ENCODE measurements at regions not wholly inside any gene's neighbourhood (a gene's known extent, or its start where the extent isn't known, plus 50 kb on each side); places are given as distances from the start of the nearest gene placed in this dataset.
"Not testable (repeated sequence)": the region's sequence is repeated elsewhere in the genome, so short reads cannot be mapped to it uniquely, and the experiment has no call there.

DNA sequence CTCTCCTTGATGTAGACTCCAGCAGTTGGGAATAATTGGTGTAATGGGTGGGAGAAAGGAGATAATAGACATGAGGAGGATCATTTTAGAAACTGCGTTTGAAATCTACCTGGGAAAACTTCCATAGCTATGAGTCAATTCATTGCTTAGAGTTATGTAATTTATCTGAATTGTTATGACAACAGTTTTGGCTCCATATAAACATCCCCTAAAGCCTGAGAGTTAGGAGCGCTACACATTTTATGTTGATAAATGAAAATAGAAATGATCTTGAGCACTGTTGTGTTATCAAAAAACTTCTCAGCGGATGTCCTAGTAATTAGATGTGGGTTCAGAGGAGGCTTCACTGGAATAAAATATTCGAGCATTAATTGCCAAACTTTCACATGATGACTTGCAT lies 573.4 kb downstream of the TSN start:
- DNase-seq = peak; percentile 0

- no peak for DNase-seq
Measured at GRCh38 chr2:122329278-122329677, 573.8 kb downstream of the TSN start.

DNA sequence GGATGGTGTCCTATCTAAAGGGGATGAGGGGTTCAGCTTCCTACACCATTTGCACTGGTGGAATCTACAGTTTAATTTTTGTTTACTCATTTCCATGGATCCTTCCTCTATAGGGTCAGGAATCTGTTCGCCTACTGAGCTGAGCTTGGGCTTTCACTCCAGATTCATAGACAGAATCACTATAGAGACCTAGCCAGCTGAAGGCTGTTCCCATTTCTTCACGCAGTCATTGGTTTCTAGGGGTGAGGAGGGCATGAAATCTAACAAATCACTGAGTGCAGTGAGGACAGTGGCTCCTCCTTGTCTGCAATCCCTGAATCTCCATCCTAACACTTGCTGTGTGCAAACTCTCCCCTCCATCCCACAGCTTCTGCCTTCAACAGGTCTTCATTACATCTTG lies 578.5 kb downstream of the TSN start:
- DNase-seq = no peak

DNA sequence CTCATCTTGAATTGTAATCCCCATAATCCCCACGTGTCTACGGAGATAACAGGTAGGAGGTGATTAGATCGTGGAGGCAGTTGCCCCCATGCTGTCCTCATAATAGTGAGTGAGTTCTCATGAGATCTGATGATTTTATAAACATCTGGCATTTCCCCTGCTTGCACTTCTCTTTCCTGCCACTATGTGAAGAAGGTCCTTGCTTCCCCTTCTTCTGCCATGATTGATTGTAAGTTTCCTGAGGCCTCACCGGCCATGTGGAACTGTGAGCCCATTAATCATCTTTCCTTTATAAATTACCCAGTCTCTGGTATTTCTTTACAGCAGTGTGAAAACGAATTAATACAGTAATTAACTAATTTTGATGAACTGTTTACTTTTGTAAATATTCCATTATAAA lies 582.5 kb downstream of the TSN start:
- DNase-seq = no peak

GRCh38 chr2:122340246-122340645 lies 584.8 kb downstream of the TSN start:
- DNase-seq = peak; percentile 4

GRCh38 chr2:122341007-122341406 lies 585.6 kb downstream of the TSN start:
- no peak for DNase-seq

GRCh38 chr2:122352151-122352550 lies 596.7 kb downstream of the TSN start:
- DNase-seq = not testable (repeated sequence)

DNA sequence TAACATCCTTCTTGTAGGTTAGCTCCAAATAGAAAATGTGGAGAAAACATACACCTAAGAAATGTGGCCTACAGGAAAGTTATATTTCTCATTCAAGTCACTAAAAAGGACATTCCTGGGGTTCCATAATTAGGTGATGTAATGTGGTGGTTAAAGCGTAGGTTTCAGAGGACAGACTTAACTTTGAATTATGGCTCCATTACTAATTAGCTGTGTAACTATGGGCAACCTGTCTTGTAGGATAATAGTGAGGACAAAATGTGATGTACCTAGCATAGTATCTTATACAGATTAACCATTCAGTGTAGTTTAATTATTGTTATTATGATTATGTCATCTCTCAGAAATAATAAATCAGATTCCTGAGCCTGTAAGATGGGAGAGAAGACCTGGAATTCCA lies 602.5 kb downstream of the TSN start:
- DNase-seq = no peak

GRCh38 chr2:122358729-122359128 lies 603.3 kb downstream of the TSN start:
- DNase-seq = no peak

- DNase-seq = no peak
Measured at GRCh38 chr2:122363885-122364284, 608.4 kb downstream of the TSN start.

DNA sequence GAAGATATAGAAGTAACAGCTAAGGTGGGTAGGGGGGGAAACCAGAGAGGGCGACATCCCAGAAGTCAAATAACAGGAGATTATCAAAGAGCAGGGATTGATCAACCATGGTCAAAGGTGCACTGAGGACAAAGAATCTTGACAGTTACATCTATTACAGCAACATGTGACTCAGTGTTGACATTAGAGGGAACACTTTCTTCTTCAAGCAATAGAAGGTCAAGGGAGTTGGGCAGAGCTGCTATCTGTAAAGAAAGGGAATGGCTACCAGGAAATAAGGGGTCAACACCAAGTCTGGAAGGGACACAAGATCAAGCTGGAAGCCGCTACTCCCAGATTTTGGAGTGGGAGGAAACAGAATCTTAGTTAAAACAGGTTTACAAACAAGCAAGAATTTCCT lies 611.0 kb downstream of the TSN start:
- no peak for DNase-seq

DNA sequence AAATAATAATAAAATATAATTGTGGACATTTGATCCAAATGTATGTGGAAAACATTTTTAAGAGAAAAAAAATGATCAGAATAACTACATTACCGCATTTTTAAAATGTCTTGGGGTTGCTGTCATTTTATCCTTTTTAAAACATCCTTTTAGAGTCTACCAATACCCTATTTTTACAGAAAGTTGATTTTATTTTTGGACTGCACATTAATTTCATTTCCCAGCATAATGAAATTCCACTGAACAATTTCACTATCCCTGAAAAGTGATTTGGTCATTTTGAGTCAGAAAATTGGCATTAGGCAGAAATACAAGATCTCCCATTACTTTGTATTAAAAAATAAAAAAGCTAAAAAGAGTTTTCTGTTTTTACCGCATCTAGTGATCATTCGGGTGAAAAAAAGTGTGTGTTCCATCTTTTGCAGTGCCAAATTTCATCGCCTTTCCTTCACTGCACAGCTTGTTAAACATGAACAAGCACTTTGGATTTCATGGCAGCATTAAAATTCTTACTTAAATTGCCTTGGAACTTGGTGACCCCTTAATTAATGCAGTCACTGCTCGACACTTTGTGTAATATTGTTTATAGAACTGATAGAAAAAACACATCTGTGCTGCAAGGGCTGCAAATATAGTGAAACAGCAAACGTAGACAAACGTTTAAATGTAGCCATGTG lies 611.7 kb downstream of the TSN start:
- no peak for DNase-seq

- DNase-seq = no peak
Measured at GRCh38 chr2:122367646-122368010, 612.2 kb downstream of the TSN start.

- DNase-seq = no peak
Measured at GRCh38 chr2:122368576-122369243, 613.3 kb downstream of the TSN start.

DNA sequence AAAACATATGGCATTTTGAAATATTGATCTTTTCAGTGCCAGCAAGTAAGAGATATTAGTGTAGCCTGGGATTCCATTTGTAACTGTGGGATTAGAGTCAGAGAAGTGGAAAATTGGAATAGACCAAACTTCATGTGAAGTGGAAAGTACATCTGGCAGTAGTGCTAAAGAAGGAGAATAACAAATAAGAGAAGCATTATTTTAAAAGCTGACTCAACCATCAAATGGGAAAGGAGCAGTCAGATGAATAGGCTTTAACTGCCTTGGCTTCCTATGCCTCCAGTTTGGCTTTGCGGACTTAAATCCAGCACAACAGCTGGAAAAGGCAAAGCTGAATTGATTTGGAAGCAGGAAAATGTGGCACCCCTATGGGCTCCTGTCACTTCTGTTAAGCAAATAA lies 623.1 kb downstream of the TSN start:
- no peak for DNase-seq

DNA sequence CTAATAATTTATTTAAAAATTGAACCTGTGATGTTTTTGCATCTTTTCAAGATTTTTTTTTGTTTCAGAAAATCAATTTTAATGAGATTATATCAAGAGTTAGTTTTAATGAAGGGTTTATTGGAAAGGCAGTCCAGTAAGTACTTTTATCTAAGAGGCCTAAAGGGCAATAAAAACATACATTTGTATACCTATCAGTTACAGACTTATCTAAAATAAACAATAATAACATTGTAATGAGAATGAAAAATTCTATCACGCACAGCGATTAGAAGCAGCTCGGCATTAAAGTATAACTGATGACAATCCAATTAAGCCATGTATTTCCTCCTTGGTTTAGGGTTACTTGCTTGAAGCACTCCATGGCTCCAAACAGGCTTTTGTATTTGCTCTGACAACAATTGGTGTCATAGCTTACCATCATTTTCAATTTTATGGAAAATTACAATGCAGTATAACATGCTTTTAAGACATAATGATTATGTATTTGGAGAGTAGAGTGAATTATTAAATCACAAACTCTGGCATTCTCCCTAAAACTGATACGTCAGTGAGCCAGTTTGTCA lies 629.4 kb downstream of the TSN start:
- DNase-seq = no peak

DNA sequence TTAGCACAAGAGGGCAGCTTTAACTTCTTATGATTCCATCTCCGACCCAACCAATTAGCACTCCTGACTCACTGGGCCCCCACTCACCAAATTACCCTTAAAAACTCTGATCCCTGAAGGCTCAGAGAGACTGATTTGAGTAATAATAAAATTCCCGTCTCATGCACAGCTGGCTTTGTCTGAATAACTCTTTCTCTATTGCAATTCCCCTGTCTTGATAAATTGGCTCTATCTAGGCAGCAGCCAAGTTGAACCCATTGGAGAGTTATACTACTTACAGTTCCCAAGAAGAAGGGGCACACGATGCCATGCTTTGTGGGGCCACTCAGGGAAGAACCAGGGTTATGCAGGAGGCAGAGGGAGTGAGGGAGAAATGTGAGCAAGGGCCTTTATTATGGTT lies 632.8 kb downstream of the TSN start:
- DNase-seq = no peak

- DNase-seq = no peak
Measured at GRCh38 chr2:122389694-122390093, 634.2 kb downstream of the TSN start.

- DNase-seq = no peak
Measured at GRCh38 chr2:122390406-122390805, 635.0 kb downstream of the TSN start.

GRCh38 chr2:122391726-122392125 lies 636.3 kb downstream of the TSN start:
- no peak for DNase-seq

GRCh38 chr2:122395687-122396086 lies 640.2 kb downstream of the TSN start:
- DNase-seq = no peak

DNA sequence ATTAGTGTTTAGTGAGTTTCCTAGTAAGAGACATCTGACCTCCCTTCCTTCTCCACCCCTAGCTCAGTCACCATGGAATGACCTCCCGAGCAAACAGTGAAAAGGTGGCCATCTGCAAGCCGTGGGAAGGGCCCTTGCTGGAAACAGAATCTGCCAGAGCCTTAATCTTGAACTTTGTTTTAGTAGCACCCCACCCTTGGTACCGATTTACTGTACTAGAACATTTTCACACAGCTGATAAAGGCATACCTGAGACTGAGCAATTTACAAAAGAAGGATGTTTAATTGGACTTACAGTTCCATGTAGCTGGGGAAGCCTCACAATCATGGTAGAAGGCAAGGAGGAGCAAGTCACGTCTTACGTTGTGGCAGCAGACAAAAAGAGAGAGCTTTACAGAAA lies 655.8 kb downstream of the TSN start:
- no peak for DNase-seq

DNA sequence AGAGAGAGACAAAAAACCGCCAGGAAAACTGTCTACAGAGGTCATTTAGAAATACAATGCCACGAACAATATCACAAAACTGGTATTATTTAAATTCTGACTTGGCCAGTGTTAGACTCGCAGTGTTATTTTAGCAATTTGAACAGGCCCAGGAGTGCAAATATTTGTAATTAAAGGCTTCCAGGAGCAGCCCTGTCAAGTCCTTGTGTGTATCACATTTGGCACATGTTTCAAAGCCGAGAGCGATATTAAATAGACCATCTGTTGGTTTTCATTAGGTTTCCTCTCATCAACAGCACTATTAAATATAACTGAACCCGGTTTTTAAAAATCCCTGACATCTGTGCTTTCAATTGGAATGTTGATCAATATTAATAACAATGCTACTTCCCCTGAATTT lies 656.9 kb downstream of the TSN start:
- DNase-seq = no peak

- no peak for DNase-seq
Measured at GRCh38 chr2:122414902-122415301, 659.5 kb downstream of the TSN start.

Data from renal pelvis (tissue), 1 donor.